HG03139 (cell line): ENCODE measurements at regions not wholly inside any gene's neighbourhood (a gene's known extent, or its start where the extent isn't known, plus 50 kb on each side); places are given as distances from the start of the nearest gene placed in this dataset.

Experiments used
- ATAC-seq: cut with Tn5 transposase; IDR thresholded peaks from one replicate; pipeline ENCODE4 v1.9.1; 2021; ENCODE audit not compliant: unreplicated experiment

GRCh38 chr3:193897731-193898180, 238.2 kb upstream of the HES1 start:
- no peak for ATAC-seq

- no peak for ATAC-seq
These were observed 236.9 kb upstream of the HES1 start for GRCh38 chr3:193899001-193899400.

GRCh38 chr3:193901007-193901406, 234.9 kb upstream of the HES1 start:
- ATAC-seq: no peak

GRCh38 chr3:193902607-193903511, 233.1 kb upstream of the HES1 start:
- no peak for ATAC-seq

GRCh38 chr3:193903512-193903817, 232.5 kb upstream of the HES1 start:
- ATAC-seq: no peak

GRCh38 chr3:193903966-193904365, 232.0 kb upstream of the HES1 start:
- no peak for ATAC-seq

- no peak for ATAC-seq
These were observed 230.2 kb upstream of the HES1 start for GRCh38 chr3:193905541-193906396.

GRCh38 chr3:193906849-193907410, 229.0 kb upstream of the HES1 start:
- ATAC-seq: no peak

- ATAC-seq: no peak
These were observed 227.7 kb upstream of the HES1 start for GRCh38 chr3:193908181-193908744.

- ATAC-seq: no peak
These were observed 226.6 kb upstream of the HES1 start for GRCh38 chr3:193909387-193909786.

- ATAC-seq: no peak
These were observed 225.6 kb upstream of the HES1 start for GRCh38 chr3:193910310-193910709.

GRCh38 chr3:193910886-193911738, 224.8 kb upstream of the HES1 start:
- ATAC-seq: no peak

GRCh38 chr3:193911784-193912340, 224.1 kb upstream of the HES1 start:
- no peak for ATAC-seq

- no peak for ATAC-seq
These were observed 223.2 kb upstream of the HES1 start for GRCh38 chr3:193912621-193913178.

- ATAC-seq: no peak
These were observed 221.3 kb upstream of the HES1 start for GRCh38 chr3:193914602-193915001.

GRCh38 chr3:193915099-193915498, 220.8 kb upstream of the HES1 start:
- ATAC-seq: no peak

- no peak for ATAC-seq
These were observed 220.3 kb upstream of the HES1 start for GRCh38 chr3:193915613-193916012.

- ATAC-seq: no peak
These were observed 218.8 kb upstream of the HES1 start for GRCh38 chr3:193917158-193917557.

GRCh38 chr3:193921465-193921864, 214.5 kb upstream of the HES1 start:
- no peak for ATAC-seq
